ENCODE measurements at regions not wholly inside any gene's neighbourhood (a gene's known extent, or its start where the extent isn't known, plus 50 kb on each side); places are given as distances from the start of the nearest gene placed in this dataset.

DNA sequence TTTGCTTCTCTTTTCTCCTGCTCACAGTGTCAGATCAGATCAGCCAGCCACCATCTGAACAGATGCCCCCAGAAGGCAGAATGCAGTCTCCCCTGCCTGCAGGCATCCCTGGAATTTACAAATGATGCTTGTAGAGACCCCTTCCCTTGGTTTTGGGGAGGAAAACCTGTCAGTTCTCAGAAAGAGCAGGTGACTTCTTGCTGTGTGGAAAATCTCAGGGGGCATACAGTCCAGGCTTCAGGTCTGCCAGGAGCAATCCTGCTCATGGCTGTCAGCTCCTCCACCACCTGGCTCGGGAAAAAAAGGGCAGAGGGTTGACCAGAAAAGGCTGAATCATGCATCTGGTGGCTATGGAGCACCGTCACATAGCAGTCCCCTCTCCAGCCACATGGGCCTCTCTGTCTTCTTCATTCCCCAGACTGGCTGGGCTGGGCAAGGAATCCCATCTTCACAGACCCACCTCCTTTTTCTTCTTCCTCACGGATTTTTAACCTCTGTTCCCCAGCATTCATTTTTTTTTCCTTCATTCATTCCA lies 107.0 kb downstream of the KCNF1 start:
- no peak for DNase-seq

DNA sequence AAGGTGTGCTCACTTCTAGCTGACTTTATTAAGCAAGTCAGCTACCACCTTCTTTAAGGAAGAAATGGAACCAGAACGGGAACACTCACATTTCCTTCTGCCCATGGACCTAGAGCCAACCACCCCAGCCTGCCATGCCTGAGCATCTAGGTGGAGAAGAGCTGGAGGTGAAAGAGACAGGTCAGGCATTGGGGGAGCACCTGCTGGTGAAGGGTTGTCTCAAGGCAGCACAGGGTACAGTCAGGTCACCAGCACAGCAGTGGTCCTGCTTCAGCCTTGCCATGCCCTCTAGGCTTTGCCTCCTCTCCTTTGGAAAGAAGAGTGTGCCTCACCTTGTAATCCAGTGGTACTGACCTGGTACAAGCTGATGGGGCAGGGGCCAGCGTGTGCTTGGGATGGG lies 107.9 kb downstream of the KCNF1 start:
- DNase-seq: no peak

DNA sequence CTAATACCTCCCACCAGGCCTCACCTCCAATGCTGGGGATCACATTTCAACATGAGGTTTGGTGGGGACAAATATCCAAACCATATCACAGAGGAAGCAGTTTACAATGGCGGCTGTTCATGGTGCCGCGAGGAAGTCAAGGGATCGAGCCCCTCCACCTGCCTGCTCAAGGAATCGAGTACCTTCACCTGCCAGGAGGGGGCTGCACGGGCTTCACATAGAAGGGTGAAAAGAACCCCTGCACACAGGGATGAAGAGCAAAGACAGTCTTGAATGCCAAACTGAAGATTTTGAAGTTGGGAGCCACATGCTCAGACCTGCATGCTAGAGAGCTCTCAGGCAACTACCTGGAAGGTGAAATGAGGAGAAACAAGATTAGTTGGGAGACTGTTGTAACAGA lies 110.3 kb downstream of the KCNF1 start:
- no peak for DNase-seq

DNA sequence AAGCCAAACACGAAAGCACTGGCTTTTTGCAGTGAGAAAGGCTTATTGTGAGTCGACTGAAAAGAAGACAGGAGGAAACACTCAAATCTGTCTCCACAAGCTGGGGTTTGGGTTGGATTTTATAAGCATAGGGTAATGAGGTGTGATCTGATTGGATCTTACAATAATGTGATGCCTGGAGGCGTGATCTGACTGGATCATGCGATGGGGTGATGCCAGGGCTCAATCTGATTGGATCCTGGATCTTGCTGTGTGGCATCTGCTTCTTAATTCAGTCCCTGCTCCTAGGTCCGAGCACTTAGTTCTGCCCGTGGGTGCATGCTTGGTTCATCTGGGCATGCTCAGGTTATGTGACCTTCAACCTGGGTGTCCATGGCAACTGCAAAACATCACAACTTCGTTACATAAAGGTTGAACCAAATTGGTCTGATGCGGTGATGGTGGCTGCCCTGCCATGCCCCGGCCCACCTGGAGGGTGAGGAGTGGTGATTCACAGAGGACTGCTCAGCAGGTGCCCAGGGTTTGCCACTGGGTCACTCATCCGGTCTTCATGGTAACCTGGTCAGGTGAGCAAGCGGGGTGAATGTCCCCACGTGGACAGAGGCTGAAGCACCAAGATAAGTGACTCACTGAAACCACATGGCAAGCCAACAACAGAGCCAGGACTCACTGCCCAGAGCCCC lies 111.0 kb downstream of the KCNF1 start:
- DNase-seq: no peak

DNA sequence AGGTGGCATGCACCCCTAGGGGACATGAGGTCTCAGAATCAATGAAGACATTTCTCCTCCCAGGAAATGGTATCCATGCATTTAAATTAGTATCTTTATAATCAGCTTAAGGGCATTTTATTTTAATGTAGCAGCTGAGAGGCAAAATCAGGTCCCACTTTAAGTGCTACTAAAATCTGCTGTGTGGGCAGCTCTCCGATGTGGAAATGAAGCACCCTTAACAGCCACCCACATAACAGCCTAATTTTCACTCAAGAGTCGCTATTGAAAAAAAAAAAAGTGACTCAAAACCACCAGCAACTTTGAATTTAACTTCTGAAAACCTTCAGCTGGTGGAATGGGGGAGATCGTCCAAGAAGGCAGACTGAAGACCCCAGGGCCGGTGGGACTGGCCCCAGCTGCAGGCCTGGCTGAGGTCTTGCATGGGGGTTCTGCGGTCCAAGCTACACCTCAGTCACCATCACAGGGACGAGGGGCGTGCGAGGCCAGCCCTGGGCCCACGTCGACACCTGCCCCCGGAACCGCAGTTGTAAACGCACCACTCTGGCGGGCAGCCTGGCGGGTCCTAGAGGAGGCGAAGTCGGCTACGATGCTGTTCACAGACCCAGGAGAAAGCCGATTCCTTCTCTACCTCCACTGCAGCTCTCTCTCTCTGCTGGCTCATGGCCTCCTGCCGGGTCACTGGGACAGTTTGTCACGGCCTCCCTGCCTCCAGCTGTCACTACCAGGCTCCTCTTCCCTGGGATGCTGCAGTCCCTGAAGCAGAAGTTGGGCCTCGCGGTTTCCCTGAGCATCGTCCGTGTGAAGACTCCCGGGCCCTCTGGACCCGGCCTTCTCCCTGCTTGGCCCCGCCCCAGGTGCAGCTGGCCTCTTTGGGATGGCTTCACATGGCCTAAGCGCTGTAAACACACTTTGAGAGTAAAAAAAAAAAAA lies 111.9 kb downstream of the KCNF1 start:
- DNase-seq: no peak

DNA sequence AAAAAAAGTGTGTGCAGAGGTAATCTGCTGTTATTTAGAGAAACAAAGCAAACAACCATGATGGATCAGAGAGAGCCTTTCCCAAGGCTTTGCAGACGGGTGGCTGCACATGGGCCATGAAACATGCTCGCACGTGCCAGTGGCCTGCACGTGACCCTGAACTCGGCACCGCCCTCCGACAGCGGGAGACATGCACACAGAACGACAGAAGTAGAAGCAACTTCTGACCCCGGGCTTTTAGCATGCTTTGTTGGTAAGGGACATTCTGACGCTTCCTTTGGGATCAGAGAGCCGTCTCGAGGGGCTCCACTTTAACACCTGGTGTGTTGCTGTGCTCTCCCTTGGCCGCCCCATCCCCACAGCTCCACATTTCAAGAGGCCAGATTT lies 112.5 kb downstream of the KCNF1 start:
- DNase-seq: no peak

DNA sequence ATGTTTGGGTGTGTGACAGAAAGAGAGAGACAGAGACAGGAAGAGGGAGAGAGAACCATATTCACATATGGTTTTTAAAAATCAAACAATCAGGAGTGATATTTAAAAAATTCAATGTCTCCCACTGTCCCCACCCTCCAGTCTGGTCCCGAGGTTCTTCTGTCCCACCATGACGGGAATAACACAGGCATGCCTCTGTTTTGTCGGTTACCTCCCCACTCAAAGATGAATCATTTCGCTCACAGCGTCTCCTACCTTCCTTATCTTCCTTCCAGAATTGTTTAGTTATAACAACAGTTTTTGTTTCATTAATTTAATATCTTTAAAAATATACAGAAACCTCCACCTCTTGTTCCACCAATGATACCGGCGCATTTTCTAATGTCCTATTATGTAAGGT lies 113.0 kb downstream of the KCNF1 start:
- no peak for DNase-seq

DNA sequence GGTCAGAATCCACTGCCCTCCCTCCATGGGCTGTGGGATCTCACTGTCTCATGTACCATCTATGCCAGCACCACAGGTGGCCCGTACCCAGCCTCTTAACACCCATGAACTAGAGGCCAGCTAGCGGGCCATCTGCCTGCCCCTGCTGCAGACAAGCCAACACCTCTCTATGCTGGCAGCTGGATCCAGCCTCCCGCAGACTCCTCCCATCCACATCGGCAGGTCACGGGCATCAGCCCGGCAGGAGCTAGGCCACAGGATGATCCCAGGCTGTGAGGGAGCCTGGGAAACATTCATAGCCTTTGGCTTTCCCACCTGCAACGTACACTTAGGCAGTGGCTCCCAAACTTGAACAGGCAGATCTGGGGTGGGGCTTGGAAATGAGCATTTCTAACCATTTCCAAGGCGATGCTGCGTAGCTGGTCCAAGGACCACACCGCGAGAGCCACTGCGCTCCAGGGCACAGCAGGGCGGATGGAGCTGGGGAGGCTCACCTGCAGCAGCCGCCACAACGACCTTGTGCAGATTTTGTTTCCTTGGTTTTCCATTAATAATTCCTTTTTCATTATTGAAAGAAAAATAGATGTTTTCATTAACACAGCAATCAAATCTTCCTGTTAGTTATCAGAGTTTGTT lies 114.7 kb downstream of the KCNF1 start:
- DNase-seq: no peak

DNA sequence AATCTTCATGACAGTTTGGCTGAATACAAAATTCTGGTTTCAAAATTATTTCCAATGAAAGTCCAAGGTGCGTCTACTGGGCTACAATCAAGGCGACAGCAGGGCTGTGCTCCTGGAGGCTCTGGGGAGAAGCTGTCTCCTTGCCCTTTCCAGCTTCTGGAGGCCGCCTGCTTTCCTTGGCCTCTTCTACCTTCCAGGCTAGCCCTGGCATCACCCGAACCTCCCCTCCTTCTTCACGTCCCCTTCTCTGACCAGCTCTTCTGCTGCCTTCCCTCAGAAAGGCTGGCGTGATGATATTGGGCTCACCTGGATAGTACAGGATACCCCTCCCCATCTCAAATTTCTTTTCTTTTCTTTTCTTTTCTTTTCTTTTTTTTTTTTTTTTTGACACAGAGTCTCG lies 115.5 kb downstream of the KCNF1 start:
- no peak for DNase-seq

DNA sequence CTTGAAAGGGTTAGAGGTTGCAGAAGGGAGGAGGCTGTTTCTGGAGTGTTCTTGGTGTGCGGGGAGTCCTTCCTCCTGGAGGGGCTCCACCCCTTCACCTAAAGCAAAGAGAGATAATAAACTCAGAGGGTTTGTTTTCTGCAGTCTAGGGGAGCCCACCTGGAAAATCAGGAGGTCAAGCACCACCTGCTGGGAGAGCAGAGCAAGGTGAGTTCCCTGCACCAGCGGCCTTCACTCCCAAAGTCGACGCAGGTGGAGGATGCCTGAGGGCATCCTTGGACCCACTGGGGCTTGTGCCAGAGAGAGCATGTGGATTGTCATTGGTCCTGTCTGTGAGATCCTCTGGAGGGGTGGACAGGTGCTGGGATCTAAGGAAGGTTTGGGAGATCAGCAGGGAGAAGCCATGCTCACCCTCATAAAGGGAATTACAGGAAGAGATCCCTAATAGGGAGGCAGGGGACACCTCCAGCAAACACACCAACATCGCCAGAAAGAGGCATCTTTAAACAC lies 116.7 kb downstream of the KCNF1 start:
- DNase-seq: no peak

DNA sequence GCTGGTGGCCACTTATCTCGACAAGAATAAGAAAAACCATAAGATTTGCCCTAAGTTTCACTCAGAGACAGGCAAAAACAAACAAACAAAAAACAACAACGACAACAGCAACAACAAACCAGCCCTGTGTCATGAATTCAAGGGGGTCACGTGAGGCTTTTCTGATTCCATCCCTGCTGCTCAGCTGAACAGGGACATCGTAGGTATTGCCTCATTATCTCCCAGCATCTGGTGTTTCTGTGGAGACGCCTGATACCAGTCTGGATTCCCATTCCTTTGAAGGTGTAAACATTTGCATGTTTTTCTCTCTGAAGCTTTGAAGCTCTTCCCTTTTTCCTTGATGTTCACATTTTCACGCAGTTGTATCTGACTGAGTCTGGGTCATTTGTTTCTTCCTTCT lies 117.4 kb downstream of the KCNF1 start:
- no peak for DNase-seq

DNA sequence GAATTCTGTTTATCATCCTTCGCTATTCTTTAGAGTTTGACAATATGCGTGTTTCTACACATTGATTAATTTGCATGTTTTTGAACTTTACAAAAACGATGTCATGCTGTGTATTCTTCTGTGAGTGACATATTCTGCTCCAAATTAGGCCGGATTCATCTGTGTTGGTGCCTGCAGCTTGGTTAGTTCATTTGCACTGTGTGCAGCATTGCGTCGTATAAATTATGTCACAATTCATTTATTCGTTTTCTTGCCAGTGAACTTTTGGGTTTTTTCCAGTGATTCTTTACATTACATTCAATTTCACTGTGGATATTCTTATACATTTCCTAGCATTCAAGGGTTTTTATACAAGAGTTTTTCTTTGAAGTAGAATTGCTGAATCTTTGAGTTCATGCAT lies 118.3 kb downstream of the KCNF1 start:
- no peak for DNase-seq

DNA sequence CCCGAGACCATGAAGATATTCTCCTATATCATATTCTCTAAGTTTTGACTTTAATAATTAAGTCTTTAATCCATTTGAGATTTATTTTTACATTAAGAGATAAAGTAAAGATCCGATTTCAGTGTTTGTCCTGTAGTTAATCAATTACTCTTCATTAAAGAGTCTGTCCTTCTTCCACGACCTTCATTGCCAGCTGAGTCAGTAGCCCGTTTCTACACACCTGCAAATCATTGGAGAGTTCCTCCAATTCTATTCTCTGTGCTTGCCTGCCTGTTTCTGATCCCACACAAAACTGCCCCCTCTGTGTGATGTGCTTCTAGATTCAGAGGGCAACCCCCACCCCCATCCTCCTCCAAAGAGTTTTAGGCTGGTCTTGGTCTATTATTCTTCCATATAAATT lies 119.2 kb downstream of the KCNF1 start:
- DNase-seq: no peak

DNA sequence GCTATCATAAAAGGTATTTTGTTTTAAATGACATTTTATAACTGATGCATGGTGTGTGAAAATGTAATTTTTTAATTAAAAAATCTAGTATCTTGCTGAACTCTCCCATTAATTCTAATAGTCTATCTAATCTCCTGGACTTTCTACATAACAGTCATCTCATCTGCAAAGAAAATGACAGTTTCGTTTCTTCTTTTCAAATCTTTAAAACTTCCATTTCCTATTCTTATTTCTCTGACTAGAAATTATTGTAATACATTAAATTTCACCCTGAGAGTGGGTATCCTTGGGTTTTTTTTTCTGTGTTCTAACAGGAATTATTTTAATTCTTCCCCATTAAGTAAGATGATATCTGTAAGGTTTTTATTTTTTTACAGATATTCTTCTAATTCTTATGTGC lies 120.1 kb downstream of the KCNF1 start:
- no peak for DNase-seq

DNA sequence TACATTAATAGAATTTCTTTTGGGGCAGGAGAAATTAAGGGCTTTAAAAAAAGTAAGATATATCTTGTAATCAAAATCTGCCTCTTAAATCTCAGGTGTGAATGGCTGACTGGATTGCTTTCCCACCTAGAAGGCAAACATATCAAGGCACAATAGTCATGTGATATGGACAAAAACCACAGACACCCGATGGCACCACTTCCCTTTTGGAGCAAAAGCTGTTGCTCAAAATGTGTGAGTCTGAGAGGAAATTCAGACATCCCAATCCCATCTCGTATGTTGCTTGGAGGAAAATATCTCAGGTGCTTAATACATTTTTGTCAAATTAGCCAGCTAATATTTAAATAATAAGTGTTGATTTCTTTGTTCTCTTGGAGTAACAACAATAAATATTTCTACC lies 120.7 kb downstream of the KCNF1 start:
- no peak for DNase-seq

DNA sequence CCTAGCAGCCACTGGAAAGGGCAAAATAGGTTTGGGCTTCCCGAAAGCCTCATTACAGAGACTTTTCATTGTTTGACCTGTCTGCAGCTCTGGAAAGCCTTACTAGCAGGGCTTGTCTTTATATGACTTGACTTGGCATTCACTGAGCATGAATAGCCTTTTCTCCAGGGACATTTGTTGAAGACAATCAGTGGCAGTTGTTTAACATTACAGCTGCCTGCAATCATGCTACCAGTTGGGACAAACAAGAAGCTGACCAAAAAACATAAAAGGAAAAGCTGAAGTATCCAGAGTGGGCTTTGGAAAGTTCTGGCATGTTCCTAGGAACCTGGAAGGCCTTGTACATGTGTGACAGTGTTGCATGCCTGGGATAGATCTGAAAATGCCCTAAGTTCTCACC lies 121.4 kb downstream of the KCNF1 start:
- DNase-seq: no peak

DNA sequence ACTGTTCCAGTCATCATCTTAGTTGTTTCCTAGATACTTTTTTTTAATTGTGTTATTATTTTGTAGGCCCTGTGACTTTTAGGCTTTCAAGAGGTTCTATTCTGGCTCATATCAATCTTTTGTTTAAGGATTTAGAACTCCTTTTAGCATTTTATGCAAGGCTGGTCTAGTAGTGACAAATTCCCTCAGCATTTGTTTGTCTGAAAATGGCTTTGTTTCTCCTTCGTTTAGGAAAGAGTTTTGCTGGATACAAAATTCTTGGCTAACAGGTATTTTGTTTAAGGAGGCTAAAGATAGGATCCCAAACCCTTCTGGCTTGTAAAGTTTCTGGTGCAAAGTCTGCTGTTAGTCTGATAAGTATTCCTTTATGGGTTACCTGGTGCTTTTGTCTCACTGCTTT lies 116.6 kb upstream of the SLC66A3 start:
- no peak for DNase-seq

DNA sequence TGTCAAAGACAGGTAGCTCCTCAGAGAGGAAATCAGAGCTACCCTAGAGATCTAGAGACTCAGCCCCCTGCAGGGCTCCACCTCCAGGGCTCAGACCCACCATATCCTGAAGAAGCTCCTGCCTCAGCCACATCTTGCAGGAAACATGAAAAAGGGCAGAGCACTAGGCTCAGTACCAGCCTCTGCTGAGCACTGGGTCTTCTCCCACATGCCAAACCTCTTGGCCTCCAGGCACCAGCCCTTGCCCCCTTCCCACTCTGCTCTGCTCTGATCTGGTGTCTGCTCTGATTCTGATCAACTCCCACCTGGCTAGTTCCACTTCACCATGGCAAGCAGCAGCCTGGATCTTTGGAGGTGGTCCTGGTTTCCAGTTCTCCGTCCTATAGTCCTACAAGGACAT lies 114.3 kb upstream of the SLC66A3 start:
- DNase-seq: no peak

DNA sequence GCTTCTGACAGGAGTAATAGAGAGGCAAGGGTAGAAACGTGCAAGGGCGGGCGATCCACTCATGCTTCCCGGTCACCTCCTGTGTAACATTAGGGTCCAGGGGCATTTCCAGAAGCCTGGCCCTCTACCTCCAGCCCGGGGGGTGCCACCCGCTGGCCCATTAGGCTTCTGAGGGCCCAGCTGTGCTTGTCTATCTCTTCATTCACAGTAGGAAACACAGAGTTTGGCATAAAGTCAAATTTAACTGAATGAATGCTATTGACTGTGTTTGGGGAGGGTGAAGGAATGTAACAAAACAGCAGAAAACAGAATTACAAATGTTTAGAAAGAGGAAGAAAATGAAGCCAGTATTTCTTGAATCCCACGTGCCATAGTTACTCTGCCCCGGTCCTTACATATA lies 112.4 kb upstream of the SLC66A3 start:
- DNase-seq: no peak

DNA sequence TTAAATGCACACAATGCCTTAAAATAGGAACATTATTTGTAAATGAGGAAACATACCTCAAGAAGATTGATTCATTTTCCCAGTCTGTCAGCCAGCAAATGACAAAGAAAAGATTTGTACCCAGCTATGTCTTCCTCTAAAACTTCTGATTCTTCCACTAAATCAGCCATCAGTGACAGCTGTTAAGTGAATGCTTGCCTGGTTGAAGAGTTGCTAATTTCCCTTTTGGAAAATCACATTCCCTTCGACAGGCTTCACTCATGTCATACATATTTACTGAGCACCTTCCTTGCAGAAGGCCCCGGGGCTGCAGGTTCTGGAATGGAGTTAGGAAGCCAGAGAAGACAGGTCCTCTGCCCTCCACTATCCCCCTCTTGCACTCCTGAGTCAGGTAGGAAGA lies 112.0 kb upstream of the SLC66A3 start:
- no peak for DNase-seq

DNA sequence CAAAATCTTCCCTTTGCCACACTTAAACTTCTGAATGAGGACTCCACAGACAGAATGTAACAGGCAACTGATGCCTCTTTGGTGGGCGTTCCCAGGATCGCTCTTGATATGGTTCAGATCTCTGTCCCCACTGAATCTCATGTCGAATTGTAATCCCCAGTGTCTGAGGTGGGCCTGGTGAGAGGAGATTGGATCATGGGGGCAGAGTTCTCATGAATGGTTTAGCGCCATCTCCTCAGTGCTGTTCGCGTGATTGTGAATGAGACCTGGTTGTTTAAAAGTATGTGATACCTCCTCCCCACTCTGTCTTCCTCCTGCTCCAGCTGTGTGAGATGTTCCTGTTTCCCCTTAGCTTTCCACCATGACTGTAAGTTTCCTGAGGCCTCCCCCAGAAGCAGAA lies 111.1 kb upstream of the SLC66A3 start:
- DNase-seq: no peak

DNA sequence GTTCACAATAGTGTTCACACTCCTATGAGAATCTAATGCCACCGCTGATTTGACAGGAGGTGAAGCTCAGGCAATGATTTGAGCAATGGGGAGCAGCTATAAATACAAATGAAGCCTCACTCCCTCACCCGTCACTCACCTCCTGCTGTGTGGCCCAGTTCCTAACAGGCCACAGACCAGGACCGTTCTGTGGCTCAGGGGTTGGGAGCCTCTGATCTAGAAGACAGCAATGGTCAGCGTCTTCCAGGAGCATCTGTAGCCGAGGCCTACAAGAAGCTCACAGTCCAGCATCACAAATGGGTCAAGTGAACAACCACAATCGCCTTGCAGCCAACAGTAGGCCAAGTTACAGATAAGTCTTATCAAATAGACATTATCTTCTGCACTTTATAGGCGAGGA lies 110.0 kb upstream of the SLC66A3 start:
- no peak for DNase-seq

DNA sequence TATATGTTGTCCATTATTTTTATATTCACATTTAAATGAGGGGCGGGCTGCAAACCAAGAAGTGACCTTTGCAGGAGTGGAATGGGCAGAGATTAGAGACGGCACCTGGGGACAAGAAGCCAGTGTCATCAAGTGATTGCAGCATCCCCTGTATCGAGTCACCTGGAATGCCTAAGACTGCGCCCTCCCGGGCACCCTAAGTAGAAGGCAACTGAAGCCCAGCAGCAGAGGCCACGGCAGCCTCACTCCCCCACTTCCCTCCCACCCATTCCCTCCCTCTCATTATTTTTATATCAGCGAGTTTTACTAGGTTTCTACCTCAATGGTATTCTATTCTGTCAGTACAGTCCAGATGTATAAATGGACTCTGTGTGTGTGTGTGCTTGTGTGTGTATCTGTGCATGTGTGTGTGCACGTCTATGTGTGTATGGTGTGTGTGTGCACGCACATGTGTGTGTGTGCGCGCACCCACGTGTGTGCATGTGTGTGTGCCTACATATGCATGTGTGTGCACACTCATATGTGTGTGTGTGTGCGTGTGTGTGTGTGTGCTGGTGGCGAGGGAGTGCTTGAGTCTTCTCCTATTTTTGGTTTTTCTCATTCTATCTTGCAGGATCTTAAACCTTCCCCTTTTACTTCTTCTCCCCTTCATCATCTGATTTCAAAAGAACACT lies 106.8 kb upstream of the SLC66A3 start:
- no peak for DNase-seq
